SHP77 (cell line): ENCODE measurements at regions not wholly inside any gene's neighbourhood (a gene's known extent, or its start where the extent isn't known, plus 50 kb on each side); places are given as distances from the start of the nearest gene placed in this dataset.

ENCODE experiments used
- DNase-seq, 2 experiments: peaks; one replicate each; lab custom pipeline; 2025; lab: John Stamatoyannopoulos, UW

DNA sequence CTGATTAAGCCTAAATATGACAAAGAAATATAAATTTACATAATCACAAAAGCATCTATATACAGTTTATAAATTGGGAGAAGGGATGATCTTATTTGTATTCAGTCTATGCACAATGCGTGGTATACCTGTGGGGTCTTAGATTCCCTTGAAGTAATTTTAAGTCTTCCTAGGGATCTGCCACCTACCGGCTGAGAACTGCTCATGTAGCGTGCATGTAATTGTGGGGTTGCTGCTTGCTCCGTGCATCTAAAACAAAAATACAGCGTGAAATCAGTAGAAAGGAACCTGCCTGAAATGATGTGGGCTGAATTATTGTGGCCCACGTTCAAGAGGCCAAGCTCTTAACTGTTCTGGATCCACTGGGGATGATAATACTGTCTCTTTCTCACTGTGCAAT lies 187.3 kb downstream of the MBOAT1 start:
- no peak for DNase-seq

DNA sequence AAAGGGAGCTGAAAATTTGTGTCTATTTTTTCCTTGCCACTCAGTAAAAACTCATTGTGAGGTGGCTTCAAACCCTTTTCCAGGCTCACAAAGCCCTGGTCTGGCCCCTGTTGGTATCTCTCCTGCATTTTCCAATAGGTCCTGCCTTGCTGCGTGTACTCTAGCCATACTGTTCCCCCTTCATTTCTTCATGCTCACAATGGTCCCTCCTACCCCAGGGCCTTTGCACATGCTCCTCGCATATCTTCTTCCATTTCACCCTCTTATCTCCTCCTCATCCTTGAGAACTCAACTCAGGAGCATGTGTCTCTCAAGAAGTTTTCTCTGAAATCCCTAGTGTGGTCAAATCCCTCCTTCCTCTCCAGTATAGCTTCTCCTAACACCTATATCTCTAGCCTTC lies 186.6 kb downstream of the MBOAT1 start:
- no peak for DNase-seq

DNA sequence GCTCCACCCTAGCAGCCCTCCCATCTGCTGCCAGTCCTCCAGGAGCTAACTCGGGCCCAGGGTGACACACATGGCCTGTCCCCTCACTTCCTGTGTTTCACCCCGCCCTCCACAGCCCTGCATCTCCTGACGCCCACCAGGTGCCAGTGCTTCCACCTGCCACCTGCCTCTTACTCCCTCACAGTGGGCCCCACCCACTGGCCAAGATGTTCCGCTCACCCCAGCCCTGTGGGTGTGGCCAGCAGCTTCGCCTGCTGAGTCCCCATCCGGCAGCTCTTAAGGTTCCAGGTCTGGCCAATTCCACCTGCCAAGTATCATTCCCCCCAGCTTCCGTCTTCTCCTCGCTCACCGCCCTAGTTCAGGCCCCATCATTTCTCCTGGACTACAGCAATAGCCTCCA lies 184.1 kb downstream of the MBOAT1 start:
- DNase-seq: no peak

DNA sequence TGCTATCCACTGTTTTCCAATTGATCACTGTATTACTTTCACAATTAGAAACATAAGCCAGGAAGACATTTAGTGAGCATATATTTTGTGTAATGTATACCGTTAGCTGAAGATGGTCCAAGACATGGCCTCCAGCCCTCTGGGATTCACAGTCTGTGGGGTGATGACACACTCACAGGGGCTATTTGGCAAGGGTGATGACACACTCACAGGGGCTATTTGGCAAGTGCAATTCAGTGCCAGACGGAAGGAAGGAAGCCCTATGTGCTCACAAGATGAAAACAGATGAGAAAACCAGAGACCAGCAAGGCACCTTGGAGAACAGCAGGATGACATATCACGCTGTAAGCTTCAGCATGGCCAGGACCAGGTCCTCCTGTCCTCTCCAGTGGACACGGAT lies 183.7 kb downstream of the MBOAT1 start:
- no peak for DNase-seq

DNA sequence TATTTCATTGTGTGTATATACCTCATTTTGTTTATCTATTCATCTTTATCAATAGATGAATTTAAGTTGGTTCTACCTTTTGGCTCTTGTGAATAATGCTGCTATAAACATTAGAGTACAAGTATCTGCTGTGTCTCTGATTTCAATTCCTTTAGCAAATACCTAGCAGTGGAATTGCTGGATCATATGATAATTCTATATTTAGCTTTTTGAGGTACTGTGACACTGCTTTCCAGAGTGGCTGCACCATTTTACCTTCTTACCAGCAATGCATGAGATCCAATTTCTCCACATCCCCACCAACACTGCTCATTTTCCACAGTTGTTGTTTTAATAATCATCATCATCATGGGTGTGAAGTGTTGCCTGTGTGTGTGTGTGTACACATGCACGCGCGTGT lies 182.3 kb downstream of the MBOAT1 start:
- DNase-seq: no peak

DNA sequence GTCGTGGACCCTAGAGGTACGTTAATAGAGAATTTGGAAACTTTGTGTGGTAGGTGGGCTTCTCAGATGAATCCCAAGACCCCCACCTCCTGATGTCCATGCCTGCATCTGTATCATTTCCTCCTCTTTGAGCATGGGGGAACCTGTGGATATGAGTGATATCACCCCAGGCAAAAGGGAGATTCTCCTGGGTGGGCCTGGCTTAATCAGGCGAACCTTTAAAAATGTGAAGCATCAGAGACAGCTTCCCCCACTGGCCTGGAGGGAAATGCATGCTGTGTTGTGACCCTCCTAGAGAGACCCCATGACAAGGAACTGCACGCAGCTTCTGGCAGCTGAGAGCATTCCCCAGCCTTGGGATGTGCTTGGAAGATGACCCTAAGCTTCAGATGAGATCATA lies 180.9 kb downstream of the MBOAT1 start:
- no peak for DNase-seq

DNA sequence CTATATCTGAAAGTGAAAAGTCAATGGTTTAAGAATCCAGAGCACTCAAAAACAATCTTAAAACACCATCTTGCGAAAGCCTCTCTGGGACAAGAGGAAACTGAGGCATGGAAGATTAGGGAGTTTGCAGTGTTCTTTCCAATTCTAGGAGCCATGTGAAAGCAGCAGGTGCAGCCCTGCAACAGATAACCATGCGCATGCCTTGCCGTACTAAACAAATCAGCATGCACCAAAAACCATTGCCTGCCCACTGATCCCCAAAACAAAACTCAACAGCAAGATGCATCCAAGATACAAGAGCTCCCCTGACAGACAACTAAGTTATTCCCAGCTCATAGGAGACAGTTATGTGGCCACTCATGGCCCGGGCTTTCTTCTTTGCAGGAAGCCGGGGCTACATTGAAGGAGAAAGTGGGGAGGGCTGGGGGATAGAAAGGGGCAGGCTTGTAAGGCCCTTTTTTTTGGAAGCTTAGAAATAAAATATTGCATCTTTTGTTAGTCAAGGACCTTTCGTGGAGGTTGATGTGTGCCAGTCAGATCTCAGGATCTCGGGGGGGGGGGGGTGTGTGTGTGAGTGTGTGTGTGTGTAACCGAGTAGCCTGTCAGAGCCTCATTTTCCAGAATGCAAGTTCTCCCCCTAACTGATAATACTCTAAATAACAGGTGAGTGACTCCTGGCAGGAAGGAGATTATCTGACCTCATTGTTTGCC lies 178.4 kb downstream of the MBOAT1 start:
- DNase-seq: no peak

DNA sequence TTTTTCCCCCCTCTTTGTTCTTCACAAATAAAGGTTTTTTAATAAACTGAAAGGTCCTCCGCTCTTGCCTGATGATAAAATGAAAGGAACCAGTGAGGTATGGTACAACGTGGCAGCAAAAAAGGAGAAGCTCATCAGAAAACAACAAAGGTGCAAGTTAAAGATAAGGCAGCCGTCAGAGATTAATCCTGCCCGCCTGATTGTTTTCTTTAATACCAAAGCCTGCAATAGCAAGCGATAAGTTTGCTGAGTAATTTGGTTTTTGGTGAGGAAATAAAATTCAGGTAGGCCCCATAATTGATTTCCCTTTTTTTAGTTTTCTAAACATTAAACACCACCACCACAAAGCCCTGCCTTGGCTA lies 177.9 kb downstream of the MBOAT1 start:
- no peak for DNase-seq

DNA sequence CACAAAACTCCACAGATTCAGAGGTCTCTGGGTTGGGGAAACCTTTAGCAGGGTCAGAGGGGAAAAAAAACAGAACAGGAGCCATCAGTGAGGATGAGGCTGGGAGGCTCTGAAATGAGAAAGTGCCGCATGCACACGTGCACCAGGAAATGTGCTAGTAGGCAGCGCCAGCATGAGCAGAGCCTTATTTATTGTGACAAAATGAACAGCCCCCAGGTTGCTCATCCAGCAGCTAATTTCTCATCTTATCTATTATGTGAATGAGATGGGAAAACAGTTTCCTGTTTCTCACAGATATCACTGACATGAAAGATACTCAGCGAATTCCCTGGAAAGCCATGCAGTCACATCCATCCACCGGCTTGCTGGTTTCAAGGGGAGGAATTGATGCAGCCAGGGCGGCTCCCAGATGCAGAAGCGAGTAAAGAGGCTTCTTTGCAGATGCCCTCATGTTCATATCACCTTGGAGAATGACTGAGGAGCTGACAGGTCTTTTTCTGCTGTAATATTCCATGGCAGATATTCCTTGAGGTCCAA lies 176.1 kb downstream of the MBOAT1 start:
- DNase-seq: no peak

DNA sequence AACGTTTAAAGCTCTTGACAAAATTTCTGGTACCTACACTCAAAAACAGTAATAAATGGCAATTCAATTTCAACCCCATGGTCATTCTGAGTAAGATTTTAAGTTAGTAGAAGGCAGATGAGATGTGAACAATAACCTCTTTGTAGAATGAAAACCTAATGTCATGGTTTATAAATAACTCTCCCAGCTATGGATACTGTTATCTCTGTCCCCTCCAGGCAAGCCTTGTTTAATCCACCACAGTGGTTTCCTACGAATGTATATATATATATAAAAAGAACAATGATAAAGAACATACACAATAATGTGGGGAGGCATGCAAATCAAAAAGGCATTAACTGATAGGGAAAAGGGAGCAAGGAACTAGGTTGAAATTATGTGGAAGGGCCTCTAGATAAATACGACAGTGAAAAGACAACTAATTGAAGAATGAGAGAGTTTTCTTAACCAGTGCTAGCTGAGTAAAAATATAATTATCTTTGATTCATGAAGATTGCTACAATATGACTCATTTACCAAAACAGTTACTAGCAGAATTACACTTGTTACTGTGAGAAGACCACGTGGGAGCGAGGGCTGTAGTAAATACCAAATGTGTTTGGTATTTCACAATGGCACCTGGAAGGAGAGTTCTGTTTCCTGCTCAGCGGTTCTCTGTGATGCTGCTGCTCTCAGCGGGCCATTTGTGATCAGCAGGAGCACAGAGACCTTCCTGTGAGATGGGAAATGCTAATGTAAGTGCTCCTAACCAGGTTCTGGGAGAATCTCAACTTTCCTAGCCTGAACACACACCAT lies 173.7 kb downstream of the MBOAT1 start:
- DNase-seq: no peak

DNA sequence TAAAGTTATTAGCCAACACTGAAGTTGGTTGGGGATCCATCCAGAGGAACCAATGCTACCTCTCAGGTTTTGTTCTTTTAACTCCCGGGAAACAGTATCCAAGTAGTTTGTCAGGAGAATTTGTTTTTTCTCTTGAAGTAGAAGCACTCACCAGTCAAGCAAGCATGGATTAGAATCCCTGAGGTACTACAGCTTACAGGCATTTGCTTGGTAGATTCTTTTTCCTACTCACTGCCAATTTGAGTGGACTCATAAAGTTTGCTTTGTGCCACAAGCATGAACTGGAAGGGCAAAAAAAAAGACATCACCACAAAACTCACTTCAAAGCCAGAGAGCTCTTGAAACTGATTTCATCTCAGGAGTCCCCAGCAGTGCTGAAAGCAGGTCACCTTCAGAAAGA lies 167.4 kb downstream of the MBOAT1 start:
- DNase-seq: no peak
